DND-41 (cell line): ENCODE measurements at regions not wholly inside any gene's neighbourhood (a gene's known extent, or its start where the extent isn't known, plus 50 kb on each side); places are given as distances from the start of the nearest gene placed in this dataset.

Experiments used
- ATAC-seq: fragments of 200-7000 bp; cut with Tn5 transposase; 3 replicates; pipeline ENCODE4 v1.9.1; 2021; ENCODE audit warnings: low read depth; ENCODE audit not compliant: insufficient read depth
- DNase-seq: peaks from one replicate; pipeline ENCODE4 v3.0.0-alpha.2; 2020
- H2AFZ ChIP-seq: 2 replicates; pipeline ENCODE4 v1.6.0; 2012; ENCODE audit warnings: low read depth, low read length
- H3K27ac ChIP-seq: 2 replicates; pipeline ENCODE4 v1.5.1; 2012; ENCODE audit warnings: low read length, inconsistent platforms
- H3K27me3 ChIP-seq: fragments of 200-600 bp; sonication (generic); 2 replicates; pipeline ENCODE4 v1.6.0; 2012; ENCODE audit warnings: low read length, mild to moderate bottlenecking, inconsistent platforms; ENCODE audit not compliant: insufficient read depth, poor library complexity
- H3K36me3 ChIP-seq: 2 replicates; pipeline ENCODE4 v1.5.1; 2012; ENCODE audit warnings: low read length, inconsistent platforms; ENCODE audit not compliant: insufficient read depth
- H3K4me1 ChIP-seq: 2 replicates; pipeline ENCODE4 v1.5.1; 2012; ENCODE audit warnings: mild to moderate bottlenecking, low read length; ENCODE audit not compliant: insufficient read depth
- H3K4me2 ChIP-seq: 2 replicates; pipeline ENCODE4 v1.6.0; 2012; ENCODE audit warnings: mild to moderate bottlenecking, moderate library complexity, low read length, inconsistent platforms; ENCODE audit not compliant: insufficient read depth
- H3K4me3 ChIP-seq, 2 experiments: fragments of 200-600 bp in 1 of 2; shearing (Covaris generic) in 1 of 2; 2 replicates each; pipeline ENCODE4 v1.5.1; 2012 to 2016; ENCODE audit warnings: inconsistent platforms in 2 of 2, low read length in 2 of 2, mild to moderate bottlenecking in 2 of 2, low read depth in 1 of 2, moderate library complexity in 1 of 2
- H3K79me2 ChIP-seq: 2 replicates; pipeline ENCODE4 v1.6.0; 2012; ENCODE audit warnings: low read length, inconsistent platforms; ENCODE audit not compliant: insufficient read depth
- H3K9ac ChIP-seq: 2 replicates; pipeline ENCODE4 v1.6.0; 2012; ENCODE audit warnings: low read depth, mild to moderate bottlenecking, inconsistent platforms, low read length, moderate library complexity
- H3K9me3 ChIP-seq: 2 replicates; pipeline ENCODE4 v1.5.1; 2012; ENCODE audit warnings: low read length, moderate library complexity, mild to moderate bottlenecking, inconsistent platforms; ENCODE audit not compliant: insufficient read depth, severe bottlenecking
- H4K20me1 ChIP-seq: 2 replicates; pipeline ENCODE4 v1.6.0; 2012; ENCODE audit warnings: low read length; ENCODE audit not compliant: insufficient read depth
- EZH2 ChIP-seq: IDR thresholded peaks from 3 replicates; pipeline ENCODE4 v1.6.1; 2012; ENCODE audit warnings: borderline replicate concordance, low read depth, mild to moderate bottlenecking, moderate library complexity, low read length, inconsistent platforms; ENCODE audit not compliant: severe bottlenecking
- TF ChIP-seq, protein P1 (sequence below): IDR thresholded peaks from 2 replicates; pipeline ENCODE4 v1.5.1; 2012; ENCODE audit warnings: borderline replicate concordance, low read length, moderate library complexity, mild to moderate bottlenecking; ENCODE audit not compliant: poor library complexity, severe bottlenecking; ENCODE audit errors: extremely low read depth

- TF ChIP-seq, protein P1, sequence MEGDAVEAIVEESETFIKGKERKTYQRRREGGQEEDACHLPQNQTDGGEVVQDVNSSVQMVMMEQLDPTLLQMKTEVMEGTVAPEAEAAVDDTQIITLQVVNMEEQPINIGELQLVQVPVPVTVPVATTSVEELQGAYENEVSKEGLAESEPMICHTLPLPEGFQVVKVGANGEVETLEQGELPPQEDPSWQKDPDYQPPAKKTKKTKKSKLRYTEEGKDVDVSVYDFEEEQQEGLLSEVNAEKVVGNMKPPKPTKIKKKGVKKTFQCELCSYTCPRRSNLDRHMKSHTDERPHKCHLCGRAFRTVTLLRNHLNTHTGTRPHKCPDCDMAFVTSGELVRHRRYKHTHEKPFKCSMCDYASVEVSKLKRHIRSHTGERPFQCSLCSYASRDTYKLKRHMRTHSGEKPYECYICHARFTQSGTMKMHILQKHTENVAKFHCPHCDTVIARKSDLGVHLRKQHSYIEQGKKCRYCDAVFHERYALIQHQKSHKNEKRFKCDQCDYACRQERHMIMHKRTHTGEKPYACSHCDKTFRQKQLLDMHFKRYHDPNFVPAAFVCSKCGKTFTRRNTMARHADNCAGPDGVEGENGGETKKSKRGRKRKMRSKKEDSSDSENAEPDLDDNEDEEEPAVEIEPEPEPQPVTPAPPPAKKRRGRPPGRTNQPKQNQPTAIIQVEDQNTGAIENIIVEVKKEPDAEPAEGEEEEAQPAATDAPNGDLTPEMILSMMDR: no peak
- no peak for TF ChIP-seq EZH2
- no peak for ATAC-seq
- H3K9me3 ChIP-seq: peaks cover 32% of the 10 kb centered on the region
- no peak overlapping the region for H3K4me2 ChIP-seq
- no peak overlapping the region for H3K9ac ChIP-seq
- H3K27me3 ChIP-seq: peaks cover 10% of the 10 kb centered on the region
- H3K36me3 ChIP-seq: no peaks in the 10 kb centered on the region
- H4K20me1 ChIP-seq: no peaks in the 10 kb centered on the region
- H2AFZ ChIP-seq: no peak overlapping the region
- H3K79me2 ChIP-seq: no peaks in the 10 kb centered on the region
- no peaks in the 10 kb centered on the region for H3K4me1 ChIP-seq
- DNase-seq: no peak
- no peak overlapping the region for H3K27ac ChIP-seq
- no peak overlapping the region for H3K4me3 ChIP-seq
These were observed 80.7 kb downstream of the ING1 start for GRCh38 chr13:110794209-110794608.

- Histone ChIP-seq H3K27me3 (peaks cover 26% of the 10 kb centered on the region), H3K4me2 (no peak overlapping the region), H3K27ac (no peak overlapping the region), H3K9ac (no peak overlapping the region), H2AFZ (no peak overlapping the region), H3K4me3 (no peak overlapping the region), H3K9me3 (peaks cover 24% of the 10 kb centered on the region), H3K4me1 (no peaks in the 10 kb centered on the region), H3K36me3 (no peaks in the 10 kb centered on the region), H4K20me1 (no peaks in the 10 kb centered on the region), H3K79me2 (no peaks in the 10 kb centered on the region)
- no peak for ATAC-seq
- TF ChIP-seq EZH2: no peak
- TF ChIP-seq, protein P1: no peak
- DNase-seq: no peak
These were observed 83.9 kb downstream of the ING1 start for GRCh38 chr13:110797230-110797877.

- Histone ChIP-seq H3K79me2 (no peaks in the 10 kb centered on the region), H3K9ac (no peak overlapping the region), H3K27ac (no peak overlapping the region), H3K4me3 (no peak overlapping the region), H3K27me3 (peaks cover 30% of the 10 kb centered on the region), H3K36me3 (no peaks in the 10 kb centered on the region), H3K9me3 (peaks cover 14% of the 10 kb centered on the region), H2AFZ (no peak overlapping the region), H3K4me1 (no peaks in the 10 kb centered on the region), H3K4me2 (no peak overlapping the region), H4K20me1 (no peaks in the 10 kb centered on the region)
- no peak for TF ChIP-seq EZH2
- TF ChIP-seq, protein P1: no peak
- ATAC-seq (no peak), DNase-seq (no peak)
These were observed 84.8 kb downstream of the ING1 start for GRCh38 chr13:110798081-110798994.
